ENCODE measurements at regions not wholly inside any gene's neighbourhood (a gene's known extent, or its start where the extent isn't known, plus 50 kb on each side); places are given as distances from the start of the nearest gene placed in this dataset.

GRCh38 chr11:87401653-87402052, 363.9 kb downstream of the TMEM135 start:
- H4K91ac ChIP-seq (replicated peaks; ENCODE audit: insufficient read length, low read length), result no peak overlapping the region
- no peak for FAIRE-seq
- WGBS, 2 experiments (ENCODE audit: extremely low coverage in 1 of 2, insufficient coverage in 1 of 2, insufficient read length in 1 of 2, insufficient replicate concordance in 2 of 2, low coverage in 1 of 2, low lambda C conversion rate in 2 of 2, missing lambda C conversion rate in 1 of 2), result 93% methylated on average over 1 of the region's 1 CpG; no CpG with 5 or more reads in 1 of the 2 experiments
- TF ChIP-seq RXRA (IDR thresholded peaks at IDR 0.05; ENCODE audit: insufficient read depth, low read depth, low read length) (no peak), CHD2 (IDR thresholded peaks at IDR 0.05; ENCODE audit: low read length) (no peak), SIX5 (IDR thresholded peaks at IDR 0.05; ENCODE audit: low read depth, low read length) (no peak), SP1 (IDR thresholded peaks at IDR 0.05; ENCODE audit: low read depth, low read length) (no peak), EP300 (IDR thresholded peaks at IDR 0.05; ENCODE audit: borderline replicate concordance in 1 of 2, low read depth in 2 of 2, low read length in 2 of 2) (no peak), CBX5 (IDR thresholded peaks at IDR 0.05; ENCODE audit: low read depth, low read length) (no peak), CHD1 (IDR thresholded peaks at IDR 0.05; ENCODE audit: low read depth, low read length) (no peak), BACH1 (IDR thresholded peaks at IDR 0.05; ENCODE audit: low read length) (no peak), CBX8 (IDR thresholded peaks at IDR 0.05; ENCODE audit: borderline replicate concordance, low read depth, low read length) (no peak), POU5F1 (IDR thresholded peaks at IDR 0.05; ENCODE audit: low read depth, low read length) (no peak), KDM5A (IDR thresholded peaks at IDR 0.05; ENCODE audit: low read length) (no peak), NRF1 (IDR thresholded peaks at IDR 0.05; ENCODE audit: low read depth, low read length) (no peak), CEBPB (IDR thresholded peaks at IDR 0.05; ENCODE audit: low read depth, low read length) (no peak), TCF12 (IDR thresholded peaks at IDR 0.05; ENCODE audit: low read depth, low read length) (no peak), SAP30 (IDR thresholded peaks at IDR 0.05; ENCODE audit: insufficient read depth, insufficient replicate concordance, low read length) (no peak)

More at GRCh38 chr11:87401653-87402052, 363.9 kb downstream of the TMEM135 start:
- Histone ChIP-seq H3K23ac (ENCODE audit: insufficient read length) (no peak overlapping the region), H2BK120ac (replicated peaks; ENCODE audit: low read depth, low read length) (no peak overlapping the region), H2AK5ac (ENCODE audit: low read depth, low read length) (no peak overlapping the region), H3K18ac (ENCODE audit: extremely low read depth, low read length) (no peak overlapping the region), H2BK15ac (ENCODE audit: low read length) (no peak overlapping the region), H2BK12ac (ENCODE audit: low read depth, low read length) (no peak overlapping the region), H3K56ac (replicated peaks; ENCODE audit: insufficient read length, low read depth, low read length) (no peak overlapping the region), H4K20me1 (replicated peaks in 1 of 2; ENCODE audit: control insufficient read depth in 1 of 2, insufficient read depth in 2 of 2, low read length in 2 of 2) (no peaks in the 10 kb centered on the region), H3K9ac (replicated peaks in 1 of 4; ENCODE audit: extremely low read depth in 1 of 4, low read depth in 3 of 4, low read length in 3 of 4) (no peak overlapping the region), H3K27me3 (replicated peaks in 1 of 4; ENCODE audit: control insufficient read depth in 3 of 4, extremely low read depth in 1 of 4, insufficient read depth in 3 of 4, low read length in 3 of 4) (no peaks in the 10 kb centered on the region), H3K23me2 (ENCODE audit: low read depth, low read length) (no peaks in the 10 kb centered on the region), H3K27ac (ENCODE audit: low read depth, low read length) (no peak overlapping the region), H3K4me1 (replicated peaks in 1 of 4; ENCODE audit: control insufficient read depth in 3 of 4, insufficient read depth in 4 of 4, low read length in 3 of 4) (peaks cover 0 to 2% (median 0%) of the 10 kb centered on the region in 4 experiments; a peak in 1 of 7 replicates), H3K79me1 (ENCODE audit: low read depth, low read length) (no peaks in the 10 kb centered on the region), H4K5ac (ENCODE audit: insufficient read length, low read depth, low read length) (no peak overlapping the region), H2BK20ac (ENCODE audit: low read length) (no peak overlapping the region), H3K79me2 (ENCODE audit: control insufficient read depth in 1 of 2, insufficient read depth in 2 of 2, low read length in 2 of 2) (no peaks in the 10 kb centered on the region), H3K4me2 (ENCODE audit: insufficient read depth in 1 of 2, low read depth in 2 of 2, low read length in 2 of 2) (no peak overlapping the region), H3K14ac (ENCODE audit: insufficient read length) (no peak overlapping the region), H3K4me3 (ENCODE audit: extremely low read depth in 1 of 4, insufficient read depth in 2 of 4, low read depth in 3 of 4, low read length in 4 of 4) (no peak overlapping the region), H2AFZ (ENCODE audit: low read length) (no peak overlapping the region), H3K4ac (replicated peaks; ENCODE audit: insufficient read length, low read depth, low read length) (no peak overlapping the region), H2BK5ac (ENCODE audit: low read depth, low read length) (no peak overlapping the region), H4K8ac (ENCODE audit: extremely low read depth, insufficient read depth, low read length) (no peak overlapping the region), H3K9me3 (ENCODE audit: insufficient read depth in 2 of 2, low read depth in 1 of 2, low read length in 1 of 2) (no peaks in the 10 kb centered on the region), H3K36me3 (ENCODE audit: control insufficient read depth in 2 of 4, insufficient read depth in 4 of 4, low read length in 3 of 4) (no peaks in the 10 kb centered on the region)
- no peak for DNase-seq (ENCODE audit: low read depth in 1 of 2, low spot score in 2 of 2)
- ChIA-PET CTCF (ENCODE audit: partially characterized antibody) (interaction anchor here (1.1 to 1.6 kb wide), 2 partner anchors 19 to 48 kb away, joined by 6 to 7 read pairs; no protein-coding TSS in a partner anchor), POLR2A (ENCODE audit: partially characterized antibody) (interaction anchor here (1.2 kb wide), 1 partner anchor 8 kb away, joined by 3 read pairs; no protein-coding TSS in a partner anchor)
